K562 (cell line): ENCODE measurements at regions not wholly inside any gene's neighbourhood (a gene's known extent, or its start where the extent isn't known, plus 50 kb on each side); places are given as distances from the start of the nearest gene placed in this dataset.

Experiments used
- ARNT ChIP-seq, 2 experiments: fragments of 450-650 bp; IDR thresholded peaks; 2 replicates each; pipeline ENCODE4 v1.6.1; 2016; ENCODE audit warnings: mild to moderate bottlenecking in 1 of 2
- CBX3 ChIP-seq, 2 experiments: IDR thresholded peaks; 1 replicate in 1 of 2; 2 replicates in 1 of 2; pipeline ENCODE4 v1.6.1; 2012; ENCODE audit warnings: inconsistent platforms in 2 of 2, low read length in 2 of 2, borderline replicate concordance in 1 of 2, control low read depth in 1 of 2
- E2F4 ChIP-seq: sonication (generic); formaldehyde crosslinking; IDR thresholded peaks from 2 replicates; pipeline ENCODE4 v1.8.0; 2022; ENCODE audit warnings: mild to moderate bottlenecking, low read depth, missing genetic modification reagents
- ELK3 ChIP-seq: fragments of 450-650 bp; formaldehyde crosslinking; IDR thresholded peaks from 2 replicates; pipeline ENCODE4 v1.4.0; 2020; ENCODE audit warnings: mild to moderate bottlenecking
- HINFP ChIP-seq: fragments of 450-650 bp; conservative IDR thresholded peaks from 2 replicates; pipeline ENCODE4 v1.6.1; 2016; ENCODE audit warnings: missing genetic modification characterization, low read depth, mild to moderate bottlenecking, control low read depth, missing compliant biosample characterization
- IRF9 ChIP-seq: fragments of 450-650 bp; IDR thresholded peaks from 2 replicates; pipeline ENCODE4 v1.6.1; 2016; ENCODE audit warnings: missing biosample characterization, missing genetic modification characterization
- KDM5B ChIP-seq: fragments of 200-600 bp; sonication (generic); IDR thresholded peaks from 2 replicates; pipeline ENCODE4 v1.6.1; 2012; ENCODE audit warnings: low read depth, mild to moderate bottlenecking, moderate library complexity, low read length, control low read depth, inconsistent platforms; ENCODE audit not compliant: insufficient replicate concordance
- KLF16 ChIP-seq: IDR thresholded peaks from 2 replicates; pipeline ENCODE4 v1.6.1; 2016; ENCODE audit warnings: antibody characterized with exemption
- L3MBTL2 ChIP-seq: fragments of 450-650 bp; IDR thresholded peaks from 2 replicates; pipeline ENCODE4 v1.6.1; 2016; ENCODE audit warnings: mild to moderate bottlenecking, moderate library complexity
- RERE ChIP-seq: sonication (generic); formaldehyde crosslinking; IDR thresholded peaks from 2 replicates; pipeline ENCODE4 v1.8.0; 2023; ENCODE audit warnings: missing genetic modification reagents, mild to moderate bottlenecking, borderline replicate concordance
- RNF2 ChIP-seq: sonication (generic); IDR thresholded peaks from 2 replicates; pipeline ENCODE4 v1.6.1; 2016
- SMARCB1 ChIP-seq: IDR thresholded peaks from 2 replicates; pipeline ENCODE4 v1.6.1; 2011; ENCODE audit warnings: improper control_type of control experiment, low read depth; ENCODE audit not compliant: insufficient read length
- SREBF2 ChIP-seq: sonication (generic); formaldehyde crosslinking; IDR thresholded peaks from 2 replicates; pipeline ENCODE4 v1.4.0; 2020; ENCODE audit warnings: mild to moderate bottlenecking, missing genetic modification reagents
- ZBTB7A ChIP-seq: IDR thresholded peaks from 2 replicates; pipeline ENCODE4 v1.6.1; 2011; ENCODE audit warnings: low read depth, mild to moderate bottlenecking, low read length, moderate library complexity, borderline replicate concordance; ENCODE audit not compliant: control insufficient read depth
- ZNF165 ChIP-seq: fragments of 250-450 bp; sonication (Bioruptor Pico); IDR thresholded peaks from 2 replicates; pipeline ENCODE4 v1.4.0; 2020; ENCODE audit warnings: borderline replicate concordance
- ZSCAN29 ChIP-seq: fragments of 450-650 bp; IDR thresholded peaks from 2 replicates; pipeline ENCODE4 v1.6.1; 2017

- TF ChIP-seq E2F4 (CRISPR knock-in tag) (no peak), ELK3 (CRISPR knock-in tag) (peak; percentile 68; the same call in 1 of the 2 replicates), SREBF2 (CRISPR knock-in tag) (no peak), L3MBTL2 (peak; percentile 57; the same call in 1 of the 2 replicates), RNF2 (peak; percentile 83; the same call in 1 of the 2 replicates), RERE (no peak), KLF16 (no peak), ZNF165 (no peak), IRF9 (tag) (no peak), SMARCB1 (no peak), CBX3 (IDR thresholded peaks at IDR 0.05; ENCODE audit: borderline replicate concordance in 1 of 2, low read length in 2 of 2) (no peak), KDM5B (no peak), ZBTB7A (no peak), HINFP (tag) (no peak), ARNT (IDR thresholded peaks at IDR 0.05) (no peak), ZSCAN29 (no peak)
These were observed 139.3 kb upstream of the LMNTD1 start (continued) for GRCh38 chr12:25692115-25693035.
